ENCODE measurements at regions not wholly inside any gene's neighbourhood (a gene's known extent, or its start where the extent isn't known, plus 50 kb on each side); places are given as distances from the start of the nearest gene placed in this dataset.

GRCh38 chr21:35530766-35531165 lies 481.7 kb upstream of the RUNX1 start:
- TF ChIP-seq CTCF (IDR thresholded peaks at IDR 0.05; ENCODE audit: extremely low read depth in 1 of 2, insufficient read depth in 1 of 2, low read depth in 1 of 2, low read length in 2 of 2) (no peak), POLR2AphosphoS5 (IDR thresholded peaks at IDR 0.05; ENCODE audit: insufficient read depth, low read depth, low read length) (no peak), MAX (IDR thresholded peaks at IDR 0.05; ENCODE audit: insufficient read depth, insufficient read length) (no peak)

All from endothelial cell of umbilical vein (primary cell).